CD8-positive, alpha-beta memory T cell (primary cell): ENCODE measurements at regions not wholly inside any gene's neighbourhood (a gene's known extent, or its start where the extent isn't known, plus 50 kb on each side); places are given as distances from the start of the nearest gene placed in this dataset.

Source experiments
- CTCF ChIA-PET: fragments of 350-600 bp; sonication (Branson Sonifier 250); formaldehyde crosslinking; loops from one replicate; lab custom pipeline; 2021; ENCODE audit warnings: antibody characterized with exemption; lab: Charles Lee
- POLR2A ChIA-PET: fragments of 350-600 bp; sonication (Branson Sonifier 250); formaldehyde crosslinking; loops from one replicate; lab custom pipeline; 2021; ENCODE audit warnings: antibody characterized with exemption; lab: Charles Lee
- DNase-seq, 5 donors: peaks; one replicate each; pipeline versions ENCODE4 v3.0.0 to v3.0.0-alpha.2; 2020 to 2022; ENCODE audit warnings: mixed read lengths in 1 of 5
- H3K27ac ChIP-seq: one replicate; pipeline ENCODE4 v1.7.0; 2013; ENCODE audit warnings: low read depth, mild to moderate bottlenecking, low read length, moderate library complexity
- H3K27me3 ChIP-seq: 2 replicates; pipeline ENCODE4 v1.7.0; 2013; ENCODE audit warnings: low read length, mild to moderate bottlenecking; ENCODE audit not compliant: insufficient read depth, poor library complexity, severe bottlenecking
- H3K36me3 ChIP-seq: 2 replicates; pipeline ENCODE4 v1.7.0; 2013; ENCODE audit warnings: mild to moderate bottlenecking, low read length, moderate library complexity; ENCODE audit not compliant: insufficient read depth
- H3K4me1 ChIP-seq: 2 replicates; pipeline ENCODE4 v1.7.0; 2013; ENCODE audit warnings: mild to moderate bottlenecking, low read length, moderate library complexity; ENCODE audit not compliant: insufficient read depth
- H3K4me3 ChIP-seq: 2 replicates; pipeline ENCODE4 v1.7.0; 2013; ENCODE audit warnings: mild to moderate bottlenecking, low read length
- H3K9me3 ChIP-seq: 2 replicates; pipeline ENCODE4 v1.7.0; 2013; ENCODE audit warnings: mild to moderate bottlenecking, low read length
- H3K27ac Mint-ChIP-seq, 8 donors: one replicate each; pipeline ENCODE4 v1.8.0; 2020 to 2021; ENCODE audit warnings: mixed read lengths in 8 of 8, mild to moderate bottlenecking in 6 of 8, inconsistent platforms in 3 of 8, moderate library complexity in 3 of 8
- H3K27me3 Mint-ChIP-seq, 2 donors: one replicate each; pipeline ENCODE4 v1.8.0; 2020 to 2021; ENCODE audit warnings: mixed read lengths in 2 of 2, mild to moderate bottlenecking in 1 of 2, moderate library complexity in 1 of 2
- H3K36me3 Mint-ChIP-seq, 3 donors: one replicate each; pipeline ENCODE4 v1.8.0; 2020 to 2021; ENCODE audit warnings: mixed read lengths in 3 of 3, inconsistent platforms in 1 of 3, mild to moderate bottlenecking in 1 of 3
- H3K4me1 Mint-ChIP-seq, 3 donors: one replicate each; pipeline ENCODE4 v1.8.0; 2020 to 2021; ENCODE audit warnings: mixed read lengths in 3 of 3, inconsistent platforms in 1 of 3, mild to moderate bottlenecking in 1 of 3
- H3K4me3 Mint-ChIP-seq, 7 donors: one replicate each; pipeline ENCODE4 v1.8.0; 2020 to 2021; ENCODE audit warnings: mixed read lengths in 7 of 7, mild to moderate bottlenecking in 6 of 7, moderate library complexity in 4 of 7, inconsistent platforms in 2 of 7
- H3K9me3 Mint-ChIP-seq, 5 donors: one replicate each; pipeline ENCODE4 v1.8.0; 2020 to 2022; ENCODE audit warnings: mixed read lengths in 5 of 5, mild to moderate bottlenecking in 3 of 5, moderate library complexity in 2 of 5, inconsistent platforms in 1 of 5

- CTCF ChIA-PET, result no interaction called here
Measured at GRCh38 chr9:116088396-116088795, 65.2 kb upstream of the PAPPA start.

GRCh38 chr9:116090030-116090770 lies 63.4 kb upstream of the PAPPA start:
- CTCF ChIA-PET, result no interaction called here
- Histone ChIP-seq H3K36me3 (no peaks in the 10 kb centered on the region), H3K4me1 (no peaks in the 10 kb centered on the region), H3K27ac (no peak overlapping the region), H3K4me3 (no peak overlapping the region), H3K27me3 (no peaks in the 10 kb centered on the region), H3K9me3 (no peaks in the 10 kb centered on the region)
- H3K27ac Mint-ChIP-seq, result no peak overlapping the region
- no peak for DNase-seq
- H3K4me3 Mint-ChIP-seq, result no peak overlapping the region
- no peaks in the 10 kb centered on the region for H3K27me3 Mint-ChIP-seq
- H3K4me1 Mint-ChIP-seq, result no peaks in the 10 kb centered on the region
- POLR2A ChIA-PET, result no interaction called here
- peaks cover 2 to 6% (median 5%) of the 10 kb centered on the region in 5 donors for H3K9me3 Mint-ChIP-seq
- no peaks in the 10 kb centered on the region for H3K36me3 Mint-ChIP-seq

More at GRCh38 chr9:116088396-116088795, 65.2 kb upstream of the PAPPA start:
- Histone ChIP-seq H3K4me3 (no peak overlapping the region), H3K27ac (no peak overlapping the region), H3K36me3 (no peaks in the 10 kb centered on the region), H3K4me1 (no peaks in the 10 kb centered on the region), H3K27me3 (no peaks in the 10 kb centered on the region), H3K9me3 (no peaks in the 10 kb centered on the region)
- peaks cover 2 to 6% (median 5%) of the 10 kb centered on the region in 5 donors for H3K9me3 Mint-ChIP-seq
- H3K4me3 Mint-ChIP-seq, result no peak overlapping the region
- H3K4me1 Mint-ChIP-seq, result no peaks in the 10 kb centered on the region
- H3K27ac Mint-ChIP-seq, result no peak overlapping the region
- H3K27me3 Mint-ChIP-seq, result no peaks in the 10 kb centered on the region
- no peak for DNase-seq
- H3K36me3 Mint-ChIP-seq, result no peaks in the 10 kb centered on the region
- POLR2A ChIA-PET, result no interaction called here

- Mint-ChIP-seq H3K27ac (no peak overlapping the region), H3K4me3 (no peak overlapping the region), H3K4me1 (no peaks in the 10 kb centered on the region), H3K27me3 (no peaks in the 10 kb centered on the region), H3K36me3 (no peaks in the 10 kb centered on the region), H3K9me3 (peaks cover 0 to 6% (median 5%) of the 10 kb centered on the region in 5 donors)
- H3K27ac ChIP-seq, result no peak overlapping the region
- no peaks in the 10 kb centered on the region for H3K4me1 ChIP-seq
- ChIA-PET CTCF (no interaction called here), POLR2A (no interaction called here)
- H3K9me3 ChIP-seq, result no peaks in the 10 kb centered on the region
- H3K27me3 ChIP-seq, result no peaks in the 10 kb centered on the region
- no peak for DNase-seq
- H3K36me3 ChIP-seq, result no peaks in the 10 kb centered on the region
- no peak overlapping the region for H3K4me3 ChIP-seq
Measured at GRCh38 chr9:116094846-116095245, 58.7 kb upstream of the PAPPA start.

GRCh38 chr9:116095403-116095802 lies 58.2 kb upstream of the PAPPA start:
- CTCF ChIA-PET, result no interaction called here
- H3K27me3 ChIP-seq, result no peaks in the 10 kb centered on the region
- no peaks in the 10 kb centered on the region for H3K27me3 Mint-ChIP-seq
- H3K4me3 ChIP-seq, result no peak overlapping the region
- no peaks in the 10 kb centered on the region for H3K36me3 Mint-ChIP-seq
- H3K4me1 ChIP-seq, result no peaks in the 10 kb centered on the region
- no peak for DNase-seq
- H3K27ac Mint-ChIP-seq, result no peak overlapping the region
- POLR2A ChIA-PET, result no interaction called here
- peaks cover 0 to 6% (median 5%) of the 10 kb centered on the region in 5 donors for H3K9me3 Mint-ChIP-seq
- no peaks in the 10 kb centered on the region for H3K4me1 Mint-ChIP-seq
- H3K9me3 ChIP-seq, result no peaks in the 10 kb centered on the region
- no peak overlapping the region for H3K4me3 Mint-ChIP-seq
- H3K27ac ChIP-seq, result no peak overlapping the region
- no peaks in the 10 kb centered on the region for H3K36me3 ChIP-seq

- Mint-ChIP-seq H3K4me1 (no peaks in the 10 kb centered on the region), H3K9me3 (peaks cover 0 to 6% (median 2%) of the 10 kb centered on the region in 5 donors), H3K4me3 (no peak overlapping the region), H3K27ac (peak overlapping the region in 1 of 8 donors; percentile 42), H3K36me3 (no peaks in the 10 kb centered on the region), H3K27me3 (no peaks in the 10 kb centered on the region)
- Histone ChIP-seq H3K27me3 (no peaks in the 10 kb centered on the region), H3K9me3 (no peaks in the 10 kb centered on the region), H3K4me1 (no peaks in the 10 kb centered on the region), H3K4me3 (no peak overlapping the region), H3K36me3 (no peaks in the 10 kb centered on the region), H3K27ac (no peak overlapping the region)
- ChIA-PET POLR2A (no interaction called here), CTCF (no interaction called here)
- DNase-seq, result no peak
Measured at GRCh38 chr9:116096046-116096445, 57.5 kb upstream of the PAPPA start.

- no peak overlapping the region for H3K27ac Mint-ChIP-seq
- Histone ChIP-seq H3K9me3 (no peaks in the 10 kb centered on the region), H3K4me3 (no peak overlapping the region), H3K36me3 (no peaks in the 10 kb centered on the region), H3K27me3 (no peaks in the 10 kb centered on the region), H3K27ac (no peak overlapping the region), H3K4me1 (no peaks in the 10 kb centered on the region)
- H3K4me1 Mint-ChIP-seq, result no peaks in the 10 kb centered on the region
- no peak overlapping the region for H3K4me3 Mint-ChIP-seq
- CTCF ChIA-PET, result no interaction called here
- POLR2A ChIA-PET, result no interaction called here
- H3K9me3 Mint-ChIP-seq, result peaks cover 0 to 6% (median 2%) of the 10 kb centered on the region in 5 donors
- DNase-seq, result no peak
- no peaks in the 10 kb centered on the region for H3K27me3 Mint-ChIP-seq
- H3K36me3 Mint-ChIP-seq, result no peaks in the 10 kb centered on the region
Measured at GRCh38 chr9:116096853-116097252, 56.7 kb upstream of the PAPPA start.

GRCh38 chr9:116098476-116098875 lies 55.1 kb upstream of the PAPPA start:
- Mint-ChIP-seq H3K27me3 (no peaks in the 10 kb centered on the region), H3K27ac (no peak overlapping the region), H3K4me1 (no peaks in the 10 kb centered on the region), H3K9me3 (peaks cover 0 to 6% (median 0%) of the 10 kb centered on the region in 5 donors), H3K36me3 (no peaks in the 10 kb centered on the region), H3K4me3 (no peak overlapping the region)
- no peaks in the 10 kb centered on the region for H3K4me1 ChIP-seq
- ChIA-PET CTCF (no interaction called here), POLR2A (interaction anchor here (0.7 kb wide), 1 partner anchor 28 kb away, joined by 8 read pairs; no protein-coding TSS in a partner anchor)
- H3K4me3 ChIP-seq, result no peak overlapping the region
- no peaks in the 10 kb centered on the region for H3K27me3 ChIP-seq
- DNase-seq, result no peak
- no peaks in the 10 kb centered on the region for H3K9me3 ChIP-seq
- H3K27ac ChIP-seq, result no peak overlapping the region
- H3K36me3 ChIP-seq, result no peaks in the 10 kb centered on the region

- no peaks in the 10 kb centered on the region for H3K4me1 Mint-ChIP-seq
- Histone ChIP-seq H3K9me3 (no peaks in the 10 kb centered on the region), H3K4me1 (no peaks in the 10 kb centered on the region), H3K4me3 (no peak overlapping the region), H3K36me3 (no peaks in the 10 kb centered on the region), H3K27me3 (no peaks in the 10 kb centered on the region), H3K27ac (no peak overlapping the region)
- no peak overlapping the region for H3K4me3 Mint-ChIP-seq
- CTCF ChIA-PET, result no interaction called here
- H3K27ac Mint-ChIP-seq, result no peak overlapping the region
- no peak for DNase-seq
- no peaks in the 10 kb centered on the region for H3K27me3 Mint-ChIP-seq
- no peaks in the 10 kb centered on the region for H3K36me3 Mint-ChIP-seq
- peaks cover 0 to 6% (median 0%) of the 10 kb centered on the region in 5 donors for H3K9me3 Mint-ChIP-seq
- POLR2A ChIA-PET, result no interaction called here
Measured at GRCh38 chr9:116099821-116100220, 53.8 kb upstream of the PAPPA start.
